ENCODE measurements at regions not wholly inside any gene's neighbourhood (a gene's known extent, or its start where the extent isn't known, plus 50 kb on each side); places are given as distances from the start of the nearest gene placed in this dataset.

DNA sequence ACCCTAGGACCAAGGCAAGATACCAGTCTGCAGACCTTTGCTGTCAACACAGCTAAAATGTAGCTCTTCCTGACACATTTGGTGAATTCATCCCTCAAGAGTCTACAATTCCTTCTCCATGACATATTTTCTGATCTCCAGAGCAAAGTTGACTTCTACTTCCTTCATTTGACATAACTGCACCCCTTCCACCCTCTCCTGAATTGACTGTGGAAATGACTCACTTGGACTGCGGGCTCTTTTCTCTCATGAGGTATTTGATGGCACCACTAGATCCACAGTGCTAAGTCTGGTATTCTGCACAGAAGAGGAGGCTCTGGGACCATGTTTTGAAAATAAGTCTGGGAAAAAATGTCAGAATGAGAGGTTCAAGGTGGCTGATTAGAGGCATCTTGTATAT lies 338.4 kb upstream of the TRPC7 start:
- no peak for DNase-seq (ENCODE audit: extremely low spot score, unreplicated experiment)
- Mint-ChIP-seq H3K4me3 (ENCODE audit: unreplicated experiment) (no peak overlapping the region), H3K4me1 (ENCODE audit: unreplicated experiment) (peaks cover 7% of the 10 kb centered on the region), H3K9me3 (ENCODE audit: unreplicated experiment) (no peaks in the 10 kb centered on the region), H3K27ac (ENCODE audit: unreplicated experiment) (no peak overlapping the region), H3K27me3 (ENCODE audit: unreplicated experiment) (peaks cover 29% of the 10 kb centered on the region), H3K36me3 (ENCODE audit: unreplicated experiment) (no peaks in the 10 kb centered on the region)
- TF ChIP-seq, protein P1, sequence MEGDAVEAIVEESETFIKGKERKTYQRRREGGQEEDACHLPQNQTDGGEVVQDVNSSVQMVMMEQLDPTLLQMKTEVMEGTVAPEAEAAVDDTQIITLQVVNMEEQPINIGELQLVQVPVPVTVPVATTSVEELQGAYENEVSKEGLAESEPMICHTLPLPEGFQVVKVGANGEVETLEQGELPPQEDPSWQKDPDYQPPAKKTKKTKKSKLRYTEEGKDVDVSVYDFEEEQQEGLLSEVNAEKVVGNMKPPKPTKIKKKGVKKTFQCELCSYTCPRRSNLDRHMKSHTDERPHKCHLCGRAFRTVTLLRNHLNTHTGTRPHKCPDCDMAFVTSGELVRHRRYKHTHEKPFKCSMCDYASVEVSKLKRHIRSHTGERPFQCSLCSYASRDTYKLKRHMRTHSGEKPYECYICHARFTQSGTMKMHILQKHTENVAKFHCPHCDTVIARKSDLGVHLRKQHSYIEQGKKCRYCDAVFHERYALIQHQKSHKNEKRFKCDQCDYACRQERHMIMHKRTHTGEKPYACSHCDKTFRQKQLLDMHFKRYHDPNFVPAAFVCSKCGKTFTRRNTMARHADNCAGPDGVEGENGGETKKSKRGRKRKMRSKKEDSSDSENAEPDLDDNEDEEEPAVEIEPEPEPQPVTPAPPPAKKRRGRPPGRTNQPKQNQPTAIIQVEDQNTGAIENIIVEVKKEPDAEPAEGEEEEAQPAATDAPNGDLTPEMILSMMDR (IDR thresholded peaks at IDR 0.05): no peak

DNA sequence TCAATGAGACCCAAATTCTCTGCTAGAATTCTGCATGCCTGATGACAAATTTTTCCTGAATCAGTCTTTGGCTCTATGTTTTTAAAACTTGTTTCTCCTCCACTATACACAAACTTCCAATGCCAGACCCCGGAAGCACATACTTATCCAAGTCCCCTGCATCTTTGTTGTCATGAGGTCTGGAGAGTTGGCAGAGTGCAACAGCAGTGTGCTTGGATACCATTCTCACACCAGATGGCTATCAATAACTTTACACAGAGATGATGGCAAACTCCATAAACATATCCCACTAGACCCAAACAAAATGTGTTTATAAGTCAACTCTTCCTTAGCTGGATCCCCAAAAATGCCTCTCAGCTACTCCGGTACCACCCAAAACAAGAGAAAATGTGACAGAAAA lies 337.7 kb upstream of the TRPC7 start:
- peaks cover 7% of the 10 kb centered on the region for H3K4me1 Mint-ChIP-seq (ENCODE audit: unreplicated experiment)
- TF ChIP-seq, protein P1 (IDR thresholded peaks at IDR 0.05): no peak
- DNase-seq (ENCODE audit: extremely low spot score, unreplicated experiment): no peak

DNA sequence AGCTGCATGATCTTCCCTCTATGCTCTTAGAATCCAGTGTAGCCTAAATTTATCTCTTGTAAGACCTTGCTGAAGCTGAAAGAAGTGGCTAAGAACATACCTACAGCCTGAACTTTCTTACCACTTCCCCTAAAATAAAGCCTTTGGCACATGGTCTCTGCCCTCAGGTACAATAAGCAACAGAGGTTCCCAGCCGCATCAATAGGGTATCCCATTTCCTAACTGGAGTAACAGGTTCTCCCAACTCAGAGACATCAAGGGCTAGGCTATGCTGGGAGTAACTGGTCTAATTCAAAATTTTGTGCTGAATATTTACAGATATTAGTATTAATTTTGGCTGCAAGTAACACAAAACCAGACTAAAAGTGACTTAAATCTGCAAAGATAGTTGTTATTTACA lies 335.8 kb upstream of the TRPC7 start:
- no peaks in the 10 kb centered on the region for H3K9me3 Mint-ChIP-seq (ENCODE audit: unreplicated experiment)
- H3K4me3 Mint-ChIP-seq (ENCODE audit: unreplicated experiment): no peak overlapping the region
- H3K27me3 Mint-ChIP-seq (ENCODE audit: unreplicated experiment): peaks cover 39% of the 10 kb centered on the region
- no peak for DNase-seq (ENCODE audit: extremely low spot score, unreplicated experiment)
- H3K27ac Mint-ChIP-seq (ENCODE audit: unreplicated experiment): no peak overlapping the region
- TF ChIP-seq, protein P1 (IDR thresholded peaks at IDR 0.05): no peak
- H3K4me1 Mint-ChIP-seq (ENCODE audit: unreplicated experiment): peaks cover 7% of the 10 kb centered on the region
- H3K36me3 Mint-ChIP-seq (ENCODE audit: unreplicated experiment): no peaks in the 10 kb centered on the region

More for the DNA sequence above, 337.7 kb upstream of the TRPC7 start:
- H3K36me3 Mint-ChIP-seq (ENCODE audit: unreplicated experiment): no peaks in the 10 kb centered on the region
- no peak overlapping the region for H3K27ac Mint-ChIP-seq (ENCODE audit: unreplicated experiment)
- H3K4me3 Mint-ChIP-seq (ENCODE audit: unreplicated experiment): no peak overlapping the region
- H3K9me3 Mint-ChIP-seq (ENCODE audit: unreplicated experiment): no peaks in the 10 kb centered on the region
- H3K27me3 Mint-ChIP-seq (ENCODE audit: unreplicated experiment): peaks cover 30% of the 10 kb centered on the region

DNA sequence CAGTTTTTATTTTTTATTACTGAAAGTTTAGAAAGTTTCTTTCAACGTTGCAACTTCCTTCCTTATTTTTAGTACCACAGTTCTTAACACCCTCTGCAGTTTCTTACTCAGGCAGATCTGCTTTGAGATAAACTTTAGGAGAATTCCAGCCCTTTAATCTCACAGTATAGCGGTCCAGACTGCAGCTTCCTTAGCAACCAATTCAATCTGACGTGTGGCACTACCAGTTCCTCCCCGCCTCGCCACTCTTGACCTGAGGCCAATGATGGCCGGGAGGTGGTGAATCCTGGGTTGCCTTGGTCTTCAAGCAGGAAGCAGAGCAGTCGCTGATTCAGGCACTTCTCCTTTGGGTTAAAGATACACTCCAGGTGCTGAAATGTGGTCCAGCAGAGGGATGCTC lies 334.3 kb upstream of the TRPC7 start:
- no peaks in the 10 kb centered on the region for H3K9me3 Mint-ChIP-seq (ENCODE audit: unreplicated experiment)
- H3K27me3 Mint-ChIP-seq (ENCODE audit: unreplicated experiment): peaks cover 38% of the 10 kb centered on the region
- H3K4me1 Mint-ChIP-seq (ENCODE audit: unreplicated experiment): peaks cover 7% of the 10 kb centered on the region
- TF ChIP-seq, protein P1 (IDR thresholded peaks at IDR 0.05): no peak
- no peak overlapping the region for H3K27ac Mint-ChIP-seq (ENCODE audit: unreplicated experiment)
- no peak overlapping the region for H3K4me3 Mint-ChIP-seq (ENCODE audit: unreplicated experiment)
- no peaks in the 10 kb centered on the region for H3K36me3 Mint-ChIP-seq (ENCODE audit: unreplicated experiment)
- no peak for DNase-seq (ENCODE audit: extremely low spot score, unreplicated experiment)

DNA sequence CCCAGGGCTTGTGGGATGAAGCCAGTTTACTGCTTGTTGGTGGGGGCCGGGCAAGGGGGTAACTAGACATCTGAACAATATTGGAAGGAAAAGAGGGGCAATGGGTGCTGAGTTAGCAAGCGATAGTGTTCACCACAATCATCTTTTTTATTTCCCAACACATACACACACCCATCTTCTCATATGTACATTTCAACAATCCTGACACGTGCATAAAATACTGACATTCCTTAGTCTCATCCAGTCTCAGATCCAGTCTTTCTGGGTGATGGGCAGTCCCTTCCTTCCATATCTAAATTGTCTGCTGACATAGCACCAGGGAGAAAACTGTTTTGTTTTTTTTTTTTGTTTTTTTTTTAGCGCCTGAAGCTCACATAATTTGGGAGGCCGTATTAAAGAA lies 333.6 kb upstream of the TRPC7 start:
- TF ChIP-seq, protein P1 (IDR thresholded peaks at IDR 0.05): no peak
- peaks cover under 1% of the 10 kb centered on the region for H3K4me1 Mint-ChIP-seq (ENCODE audit: unreplicated experiment)
- no peak overlapping the region for H3K4me3 Mint-ChIP-seq (ENCODE audit: unreplicated experiment)
- no peak overlapping the region for H3K27ac Mint-ChIP-seq (ENCODE audit: unreplicated experiment)
- peaks cover 44% of the 10 kb centered on the region for H3K27me3 Mint-ChIP-seq (ENCODE audit: unreplicated experiment)
- no peaks in the 10 kb centered on the region for H3K9me3 Mint-ChIP-seq (ENCODE audit: unreplicated experiment)
- no peak for DNase-seq (ENCODE audit: extremely low spot score, unreplicated experiment)
- H3K36me3 Mint-ChIP-seq (ENCODE audit: unreplicated experiment): no peaks in the 10 kb centered on the region

Measured in osteocyte (in vitro differentiated cells).